Renal pelvis (tissue), 1 donor: ENCODE measurements at regions not wholly inside any gene's neighbourhood (a gene's known extent, or its start where the extent isn't known, plus 50 kb on each side); places are given as distances from the start of the nearest gene placed in this dataset.
"Not testable (repeated sequence)": the region's sequence is repeated elsewhere in the genome, so short reads cannot be mapped to it uniquely, and the experiment has no call there.

Experiments used
- DNase-seq: peaks from one replicate; pipeline ENCODE4 v3.0.0-alpha.2; 2013

DNA sequence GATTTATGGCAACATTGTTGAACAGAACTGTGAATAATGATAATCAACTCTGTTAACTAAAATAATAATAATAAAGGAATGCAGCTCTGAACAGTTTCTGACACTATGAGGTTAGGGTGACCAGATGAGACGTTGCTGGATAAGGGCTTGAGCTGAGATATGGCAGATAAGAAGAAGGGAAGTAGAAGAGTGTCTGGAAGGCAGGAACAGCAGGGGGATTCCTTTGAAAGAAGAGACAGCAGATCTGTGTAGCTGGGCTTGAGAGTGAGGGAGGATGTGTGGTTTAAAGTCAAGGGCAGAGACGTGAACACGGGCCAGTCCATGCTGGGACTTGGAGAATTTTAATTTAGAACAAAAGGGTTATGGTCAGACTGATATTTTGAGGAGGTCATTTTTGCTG is 273.1 kb upstream of the SLC14A2 start:
- no peak for DNase-seq

DNA sequence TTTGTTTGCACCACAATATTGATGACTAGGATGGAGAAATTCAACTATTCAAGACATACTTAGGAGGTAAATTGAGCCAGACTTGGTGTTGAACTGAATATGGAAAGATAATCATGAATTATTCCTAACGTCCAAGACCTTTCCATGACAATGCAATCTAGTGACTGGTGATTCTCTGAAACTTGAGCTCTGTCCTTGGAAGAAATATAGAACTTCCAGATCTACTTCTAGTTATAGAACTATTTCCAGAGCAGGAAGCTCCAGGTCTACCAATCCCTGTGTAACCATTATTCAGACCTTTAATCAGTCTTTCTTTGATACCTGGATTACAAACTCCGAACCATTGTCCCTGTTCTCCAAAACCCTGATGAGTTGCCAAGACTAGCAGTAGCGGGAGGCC is 272.6 kb upstream of the SLC14A2 start:
- DNase-seq: no peak

DNA sequence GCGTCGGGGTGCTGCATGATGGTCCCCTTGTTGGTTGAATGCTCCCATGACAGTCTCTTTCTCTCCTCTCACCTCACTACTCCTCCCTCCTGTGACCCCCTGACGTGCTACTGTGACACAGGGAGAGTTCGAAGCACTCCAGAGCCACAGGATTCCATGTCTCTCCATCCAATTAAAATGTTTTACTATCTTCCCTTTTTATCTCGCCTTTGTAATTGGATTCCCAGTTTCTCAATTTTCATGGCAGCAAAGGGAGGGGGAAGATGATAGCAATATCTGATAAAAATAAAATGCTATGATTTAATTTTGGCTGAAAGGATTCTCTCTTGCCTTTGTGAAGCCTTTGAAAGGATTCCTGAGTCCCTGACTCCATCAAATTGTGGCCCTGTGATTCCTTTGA is 271.9 kb upstream of the SLC14A2 start:
- DNase-seq: no peak

DNA sequence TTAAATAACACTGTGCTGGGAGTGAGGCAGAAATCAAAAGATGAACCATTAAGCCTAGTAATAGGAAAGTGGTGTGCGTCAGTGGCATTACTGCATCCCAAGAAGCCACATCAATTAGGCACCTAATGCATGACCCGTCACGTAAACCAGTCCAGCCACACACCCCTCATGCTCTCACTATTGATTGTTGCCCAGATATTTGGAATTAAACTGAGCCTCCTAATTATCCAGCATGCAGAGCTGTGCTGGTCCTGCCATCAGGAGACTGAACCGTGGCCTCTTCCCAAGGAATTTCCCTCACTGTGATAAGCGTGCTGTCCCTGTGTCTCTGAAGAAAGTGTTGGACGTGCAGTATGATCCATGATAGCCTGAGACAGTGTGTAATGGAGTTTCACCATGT is 270.6 kb upstream of the SLC14A2 start:
- DNase-seq: not testable (repeated sequence)

DNA sequence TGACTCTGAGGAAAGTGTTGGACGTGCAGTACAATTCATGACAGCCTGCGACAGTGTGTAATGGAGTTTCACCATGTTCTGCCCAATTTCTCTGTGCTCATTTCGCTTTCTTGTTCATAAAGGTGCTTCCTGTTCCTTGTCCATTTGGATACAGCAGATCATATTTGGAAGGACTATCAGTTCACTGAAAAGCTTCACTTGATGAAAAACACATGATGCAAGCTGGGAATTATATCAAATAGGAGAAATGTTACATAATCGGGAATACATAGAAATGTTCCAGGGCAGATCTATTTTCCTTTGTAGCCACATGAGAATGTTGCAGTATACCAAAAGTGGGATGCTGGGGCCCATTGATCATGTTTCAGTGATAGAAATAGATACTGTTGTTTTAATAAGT is 266.3 kb upstream of the SLC14A2 start:
- DNase-seq: no peak

DNA sequence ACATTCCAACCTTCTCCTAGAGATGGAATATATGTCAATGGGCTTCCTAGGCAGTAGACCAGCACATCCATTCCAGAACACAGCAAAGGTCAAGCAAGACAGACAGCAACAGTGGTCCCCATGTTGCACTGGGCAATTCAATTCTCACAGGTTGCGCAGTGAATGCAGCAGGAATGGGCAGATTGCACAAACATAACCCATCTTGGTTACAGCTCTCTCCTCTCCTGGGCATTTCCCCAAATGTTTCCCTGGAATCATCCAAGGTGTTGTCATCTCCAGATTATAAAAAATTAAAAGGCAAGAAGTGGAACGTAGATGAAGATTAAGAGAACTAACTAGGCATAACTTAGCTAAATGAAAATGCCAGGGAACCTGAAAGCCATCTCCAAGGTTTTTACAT is 265.8 kb upstream of the SLC14A2 start:
- no peak for DNase-seq

DNA sequence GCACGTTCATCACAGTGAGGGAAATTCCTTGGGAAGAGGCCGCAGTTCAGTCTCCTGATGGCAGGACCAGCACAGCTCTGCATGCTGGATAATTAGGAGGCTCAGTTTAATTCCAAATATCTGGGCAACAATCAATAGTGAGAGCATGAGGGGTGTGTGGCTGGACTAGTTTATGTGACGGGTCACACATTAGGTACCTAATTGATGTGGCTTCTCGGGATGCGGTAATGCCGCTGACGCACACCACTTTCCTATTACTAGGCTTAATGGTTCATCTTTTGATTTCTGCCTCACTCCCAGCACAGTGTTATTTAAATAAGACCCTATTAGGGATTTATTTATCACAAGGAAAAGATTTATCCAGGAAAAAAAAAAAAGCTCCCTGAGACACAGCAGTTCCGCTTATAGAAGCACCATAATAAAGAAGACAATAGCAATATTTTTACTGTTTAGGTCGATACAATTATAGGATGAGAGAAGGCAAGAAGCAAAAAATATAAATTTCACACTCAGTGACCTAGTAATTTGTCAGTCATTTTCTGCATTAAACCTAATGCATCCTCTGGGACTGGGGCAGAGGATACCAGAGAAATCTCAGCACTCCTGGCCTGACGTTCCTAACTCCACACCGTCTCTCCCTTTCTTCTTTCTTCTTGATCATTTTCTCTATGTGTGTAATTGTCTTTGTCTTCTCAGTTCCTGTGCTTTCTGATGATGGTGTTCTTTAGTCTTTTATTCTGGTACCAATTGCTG is 264.7 kb upstream of the SLC14A2 start:
- DNase-seq: no peak

DNA sequence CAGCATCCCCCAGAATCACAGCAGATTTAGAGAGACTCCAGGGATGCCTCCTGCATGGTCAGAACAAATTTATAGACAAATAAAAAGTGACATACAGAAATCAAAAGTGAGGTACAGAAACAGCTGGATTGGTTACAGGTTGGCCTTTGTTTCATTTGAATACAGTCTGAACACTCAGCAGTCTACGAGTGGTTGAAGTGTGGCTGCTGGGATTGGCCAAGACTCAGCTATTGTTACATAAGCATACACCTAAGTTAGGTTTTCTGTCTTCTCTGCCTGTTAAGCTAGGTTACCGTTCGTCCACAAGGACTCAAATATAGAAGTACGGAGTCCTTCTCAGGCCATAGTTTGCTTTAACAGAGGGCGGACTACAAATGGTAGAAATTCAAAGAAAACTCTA is 262.4 kb upstream of the SLC14A2 start:
- no peak for DNase-seq

DNA sequence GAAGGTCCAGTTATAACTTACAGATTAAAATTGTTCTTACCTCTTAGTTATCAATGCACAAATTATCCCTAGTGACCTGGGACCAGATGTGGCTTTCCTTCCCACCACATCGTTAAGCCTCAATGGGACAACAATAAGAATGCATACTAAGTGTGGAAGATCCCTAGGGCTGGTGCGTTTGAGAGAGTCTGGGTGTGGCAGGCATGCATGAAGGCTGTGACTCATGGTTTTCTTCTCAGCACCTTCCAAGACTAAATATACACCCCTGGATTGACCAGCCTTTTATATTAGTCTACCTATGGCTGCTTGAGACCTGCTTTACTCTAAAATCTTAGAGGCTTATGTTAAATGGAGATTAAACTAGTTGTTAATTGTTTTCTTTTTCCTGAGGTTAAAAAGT is 261.7 kb upstream of the SLC14A2 start:
- no peak for DNase-seq

DNA sequence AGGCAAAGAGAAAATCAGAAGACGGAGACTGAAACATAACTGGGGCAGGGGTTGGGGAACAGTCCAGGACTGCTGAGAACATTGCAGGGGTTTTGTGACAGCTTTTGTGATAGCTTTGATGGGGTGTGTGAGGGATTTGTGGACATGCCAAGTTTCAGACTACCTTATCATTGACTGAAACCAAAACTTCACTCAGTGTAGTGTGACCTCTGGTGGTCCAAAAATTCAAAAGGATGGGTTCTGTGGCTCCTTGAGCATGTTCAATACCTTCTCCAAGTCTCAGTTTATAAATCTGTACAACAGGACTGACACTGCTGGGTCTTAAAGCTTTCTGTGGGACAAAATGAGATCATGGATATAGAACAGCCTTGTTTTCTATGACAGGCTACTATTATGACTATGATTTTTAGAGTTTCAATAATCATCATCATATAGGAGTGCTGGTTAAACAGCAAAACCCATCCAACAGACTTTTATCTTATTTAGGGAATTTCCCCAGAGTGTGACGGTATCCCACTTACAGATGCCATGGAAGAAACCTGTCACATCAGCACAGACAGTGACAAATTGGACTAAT is 259.2 kb upstream of the SLC14A2 start:
- no peak for DNase-seq

DNA sequence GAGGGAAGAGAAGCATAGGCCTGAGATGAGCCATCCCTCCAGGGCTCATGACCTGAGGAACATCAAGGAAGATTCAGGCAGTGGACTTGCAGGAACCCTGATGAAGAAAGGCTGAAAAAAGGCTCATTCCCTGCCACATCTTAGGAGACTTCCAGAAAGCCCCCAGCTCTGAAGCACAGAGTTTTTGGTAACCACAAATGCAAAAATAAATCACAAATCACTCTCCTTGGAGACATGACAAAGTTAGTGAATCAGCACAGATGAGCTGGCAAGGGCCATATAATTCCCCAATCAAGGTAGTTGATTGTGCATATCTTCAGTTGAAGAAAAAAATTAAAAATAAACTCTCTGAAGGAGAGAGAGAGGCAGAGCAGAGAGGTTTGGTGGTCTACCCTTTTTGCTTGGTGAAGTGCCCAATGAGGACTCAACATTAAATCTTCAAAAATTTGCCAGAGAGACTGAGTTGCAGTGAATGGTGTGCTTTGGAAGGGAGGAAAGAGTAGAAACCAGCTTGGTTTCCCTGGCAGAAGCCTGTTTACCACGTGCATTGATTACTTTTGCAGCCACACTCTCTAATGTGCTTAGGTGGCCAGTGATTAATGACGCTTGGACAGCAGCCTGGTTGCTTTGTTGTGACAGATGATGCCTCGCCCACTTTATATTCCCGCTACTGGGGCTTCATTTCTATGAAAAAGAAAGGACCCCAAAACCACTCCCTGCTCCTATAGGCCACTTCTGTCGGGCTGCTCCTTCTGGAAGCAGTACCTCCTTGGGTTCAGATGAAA is 257.4 kb upstream of the SLC14A2 start:
- DNase-seq: peak; percentile 36

DNA sequence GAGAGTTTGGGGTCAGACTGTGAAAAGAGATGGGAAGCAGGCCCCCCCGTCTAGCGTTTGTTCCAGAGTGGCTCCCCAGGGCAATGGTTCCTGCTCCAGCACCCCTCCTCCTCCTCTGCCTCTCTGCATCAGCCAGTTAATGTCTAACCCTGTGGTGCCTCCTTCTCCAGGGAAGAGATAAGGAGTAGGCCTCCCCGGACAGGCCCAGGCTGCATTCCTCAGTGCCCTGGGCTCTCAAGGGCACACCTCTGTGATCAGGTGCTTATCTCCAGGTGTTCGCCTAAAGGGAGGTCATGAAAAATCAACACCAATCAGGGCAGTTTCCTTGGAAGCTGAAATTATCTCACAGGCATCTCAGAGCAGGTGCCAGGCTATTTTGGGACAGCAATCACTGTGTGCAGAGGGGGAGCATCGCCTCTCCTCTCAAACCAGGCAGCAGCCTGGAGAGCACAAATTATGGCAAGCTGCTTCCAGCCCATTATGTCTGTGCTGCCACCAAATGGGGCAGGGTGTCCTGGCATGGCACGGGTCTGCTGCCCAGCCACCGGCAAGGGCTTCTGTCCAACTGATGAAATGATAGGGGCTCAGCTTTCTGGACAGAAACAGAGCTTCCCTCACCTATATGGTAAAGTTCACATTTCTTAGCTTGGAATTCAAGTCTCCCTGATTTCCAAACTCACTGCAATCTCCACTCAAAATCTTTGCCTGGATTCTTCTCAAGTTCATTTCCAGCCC is 255.8 kb upstream of the SLC14A2 start:
- no peak for DNase-seq

DNA sequence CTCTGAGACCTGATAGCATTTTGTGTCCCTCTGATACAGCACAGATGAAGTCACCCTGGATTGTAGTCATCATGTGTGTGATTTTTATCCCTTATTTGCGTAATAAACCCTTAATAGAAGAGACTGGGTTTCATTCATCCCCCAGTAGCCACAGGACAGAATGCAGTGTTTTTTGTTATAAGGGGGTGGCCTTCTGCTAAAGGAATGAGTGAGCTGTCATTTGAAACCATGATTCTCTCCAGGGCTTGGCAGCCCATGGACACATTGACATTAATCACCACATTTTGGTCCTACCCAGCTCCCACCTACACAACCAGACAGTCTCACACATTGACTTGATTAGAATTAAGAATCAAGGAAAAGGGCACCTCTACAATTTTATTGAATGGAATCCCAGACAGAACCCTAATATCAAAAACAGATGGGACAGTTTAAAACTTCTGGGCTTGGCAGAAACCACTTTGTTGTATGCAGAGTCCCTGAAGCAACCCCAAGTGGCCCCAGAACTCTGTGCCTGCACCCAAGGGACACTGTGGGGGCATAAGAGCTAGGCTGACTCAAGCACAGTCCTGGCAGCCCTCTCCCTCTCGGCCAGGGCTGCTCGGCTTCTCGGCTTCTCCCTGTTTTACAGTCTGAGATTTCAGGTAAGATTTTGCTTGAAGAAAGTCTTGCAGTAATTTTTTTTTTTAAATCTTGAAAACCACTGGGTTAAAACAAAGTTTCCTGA is 254.0 kb upstream of the SLC14A2 start:
- DNase-seq: peak; percentile 31

DNA sequence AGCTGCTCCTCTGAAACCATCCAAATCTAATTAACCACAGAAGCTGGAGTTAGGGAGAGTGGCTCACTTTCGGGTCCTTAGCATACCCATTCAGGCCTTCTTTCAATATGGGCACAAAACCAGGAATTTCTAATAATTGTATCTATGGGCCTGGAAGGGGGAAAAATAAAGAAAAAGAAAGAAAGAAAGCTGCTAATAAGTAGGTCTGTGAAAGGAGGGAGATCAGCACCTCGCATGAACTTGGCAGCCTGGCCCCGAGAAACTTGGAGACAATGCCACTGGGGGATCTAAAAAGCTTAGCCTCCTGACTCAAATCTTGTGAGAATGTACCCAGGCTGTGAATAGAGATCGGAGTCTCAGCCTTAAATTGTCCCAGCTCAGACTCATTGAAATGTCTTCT is 252.1 kb upstream of the SLC14A2 start:
- DNase-seq: no peak

DNA sequence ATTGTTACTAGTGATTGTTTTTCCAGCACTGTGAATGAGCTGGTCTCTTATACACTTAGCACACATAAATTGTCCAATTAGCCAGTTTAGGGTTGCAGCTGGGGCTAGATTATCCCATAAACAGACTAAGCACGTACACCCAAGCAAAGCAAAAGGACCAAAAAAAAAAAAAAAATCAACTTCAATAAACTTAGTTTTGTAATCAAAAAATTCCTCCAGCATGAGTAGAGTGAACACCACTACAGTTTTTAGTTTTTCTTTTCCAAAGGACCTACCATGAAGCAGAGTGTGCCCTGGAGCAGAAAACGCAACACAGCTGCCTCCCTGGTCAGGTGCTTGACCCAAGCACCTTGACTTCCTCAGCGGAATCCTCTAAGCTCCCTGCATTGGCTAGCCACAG is 249.4 kb upstream of the SLC14A2 start:
- DNase-seq: no peak

DNA sequence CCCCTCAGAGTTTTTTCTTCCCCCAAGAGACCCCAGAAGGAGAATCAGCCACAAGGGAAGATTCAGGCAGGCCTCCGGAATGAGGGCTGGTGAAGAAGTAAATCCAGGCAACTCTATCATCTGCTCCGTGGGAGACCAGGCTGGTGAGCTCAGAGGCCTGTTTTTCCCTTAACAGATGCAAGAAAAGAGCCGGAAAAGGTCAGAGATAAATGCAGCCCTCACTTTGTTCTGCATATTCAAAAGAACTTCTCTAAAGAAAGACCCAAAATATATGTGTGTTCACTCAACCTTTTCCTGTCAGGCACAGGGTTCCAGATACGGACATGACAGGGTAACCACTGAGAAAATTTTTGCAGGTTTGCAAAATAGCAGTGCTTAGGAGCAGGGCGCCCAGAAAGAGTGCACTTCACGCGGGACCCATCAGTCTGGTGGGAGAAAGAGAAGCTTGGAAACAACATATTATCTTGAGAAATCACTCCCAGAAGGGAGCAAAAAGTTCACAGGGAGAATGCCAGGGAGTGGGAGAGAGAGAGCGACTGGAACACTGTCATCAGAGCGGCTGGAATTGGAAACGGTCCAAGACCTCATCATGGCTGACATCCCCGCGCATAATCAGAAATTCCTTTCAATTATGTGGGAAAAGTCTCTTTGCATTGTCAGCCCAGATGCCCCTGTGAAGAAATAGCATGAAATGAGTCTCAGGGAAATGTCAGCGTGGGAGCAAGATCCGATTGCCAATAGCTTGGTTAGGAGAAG is 244.8 kb upstream of the SLC14A2 start:
- DNase-seq: no peak

DNA sequence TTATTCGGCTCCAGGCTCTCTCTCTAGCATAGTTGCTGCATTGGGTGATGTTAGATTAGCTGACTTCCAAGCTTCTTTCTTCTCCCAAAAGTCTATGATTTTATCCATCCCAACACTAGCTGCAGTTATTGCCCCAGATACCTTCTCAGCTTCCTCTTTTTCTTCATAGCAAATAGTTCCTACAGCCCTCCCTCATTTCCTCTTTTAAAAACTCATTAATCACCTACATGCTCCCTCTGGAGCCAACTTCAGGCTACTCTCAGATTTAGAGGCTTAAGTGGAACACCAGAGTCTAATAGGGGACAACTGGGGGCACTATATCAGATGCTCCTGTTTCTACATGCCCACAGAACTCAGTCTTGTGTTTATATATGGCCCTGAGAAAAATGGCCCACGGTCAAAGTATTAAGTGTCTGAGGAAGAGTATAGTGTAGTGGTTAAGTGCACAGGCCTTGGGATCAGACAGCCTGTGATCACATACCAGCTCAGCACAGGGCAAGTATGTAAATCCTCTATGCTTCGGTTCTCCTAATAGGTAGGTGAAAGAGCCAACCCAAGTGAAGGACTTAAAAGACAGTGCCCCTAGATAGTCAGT is 241.9 kb upstream of the SLC14A2 start:
- no peak for DNase-seq

DNA sequence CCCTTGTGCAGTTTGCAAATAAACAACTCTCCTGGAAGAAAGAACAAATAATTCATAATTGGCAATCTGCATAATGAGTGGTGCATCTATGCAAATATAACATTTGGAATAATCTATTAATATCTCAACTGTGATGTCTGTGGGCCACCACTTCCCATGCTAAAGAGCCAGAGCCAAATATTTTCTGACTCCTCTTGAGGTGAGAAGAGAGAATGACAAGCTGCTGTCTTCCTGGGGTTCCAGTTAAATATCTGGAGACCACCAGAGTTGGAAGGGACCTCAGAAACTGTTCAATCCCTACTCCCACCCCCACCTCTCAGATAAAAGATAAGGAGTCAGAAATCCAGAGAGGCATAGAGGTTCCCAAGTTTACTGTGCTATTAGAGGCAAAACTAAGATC is 241.0 kb upstream of the SLC14A2 start:
- no peak for DNase-seq

DNA sequence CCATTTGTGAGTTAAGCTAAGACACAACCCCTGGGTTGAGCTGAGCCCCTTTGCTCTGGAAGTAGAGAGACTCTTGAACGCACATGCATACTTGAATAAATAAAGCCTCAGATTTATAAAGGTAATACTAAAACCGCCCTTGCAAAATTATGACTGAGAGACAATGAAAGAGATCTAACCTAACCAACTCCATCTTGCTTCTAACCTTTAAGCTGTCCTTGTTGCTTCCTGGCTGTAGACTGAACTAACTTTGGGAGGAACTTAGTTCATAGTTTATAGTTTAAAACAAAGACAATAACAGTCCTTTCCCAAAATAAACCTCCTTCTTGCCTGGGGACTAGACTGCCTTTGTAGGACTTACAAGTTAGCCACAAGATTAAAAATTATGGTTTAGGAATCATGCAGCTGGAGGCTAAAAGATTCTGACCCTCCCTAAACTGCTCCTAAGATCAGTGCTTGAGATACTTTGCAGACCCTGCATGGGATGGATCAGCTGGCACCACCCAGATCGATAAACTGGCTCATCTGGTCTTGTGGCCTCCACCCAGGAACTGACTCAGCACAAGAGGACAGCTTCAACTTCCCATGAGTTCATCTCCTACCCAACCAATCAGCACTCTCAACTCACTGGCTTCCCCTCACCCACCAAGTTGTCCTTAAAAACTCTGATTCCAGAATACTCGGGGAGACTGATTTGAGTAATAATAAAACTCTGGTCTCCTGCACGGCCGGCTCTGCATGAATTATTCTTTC is 240.2 kb upstream of the SLC14A2 start:
- no peak for DNase-seq

DNA sequence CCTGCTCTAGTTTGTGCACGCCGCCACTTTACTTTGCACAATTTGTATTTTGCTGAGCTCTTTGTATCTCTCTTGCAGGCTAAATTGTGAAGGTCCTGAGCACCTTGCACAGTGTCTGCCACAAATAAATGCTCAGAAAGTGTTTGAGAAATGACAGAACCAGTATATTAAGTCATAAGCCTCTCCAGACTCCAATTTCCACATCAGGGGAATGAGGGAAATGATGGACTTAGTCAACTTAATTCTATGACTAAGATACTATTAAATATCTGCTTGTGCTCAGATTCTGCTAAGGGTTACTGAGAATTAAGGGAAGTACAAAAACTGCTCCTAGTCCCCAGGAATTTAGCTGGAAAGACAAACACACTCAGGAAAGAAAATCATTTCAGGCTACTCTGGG is 239.1 kb upstream of the SLC14A2 start:
- DNase-seq: no peak
